Limb (tissue), 2 donors: ENCODE measurements at regions not wholly inside any gene's neighbourhood (a gene's known extent, or its start where the extent isn't known, plus 50 kb on each side); places are given as distances from the start of the nearest gene placed in this dataset.

ENCODE experiments used
- DNase-seq, 2 donors: peaks; one replicate each; pipeline ENCODE4 v3.0.0-alpha.2; 2016; ENCODE audit errors: extremely low spot score in 2 of 2

GRCh38 chr3:72437661-72438406 is 410.4 kb downstream of the SHQ1 start:
- no peak for DNase-seq

GRCh38 chr3:72436863-72437592 is 411.2 kb downstream of the SHQ1 start:
- no peak for DNase-seq

GRCh38 chr3:72434296-72434695 is 413.9 kb downstream of the SHQ1 start:
- DNase-seq = no peak

- DNase-seq = no peak
These were observed 416.0 kb downstream of the SHQ1 start for GRCh38 chr3:72432246-72432645.

GRCh38 chr3:72429589-72430353 is 418.5 kb downstream of the SHQ1 start:
- no peak for DNase-seq

- DNase-seq = no peak
These were observed 419.4 kb downstream of the SHQ1 start for GRCh38 chr3:72428803-72429202.

- no peak for DNase-seq
These were observed 420.6 kb downstream of the SHQ1 start for GRCh38 chr3:72427624-72428023.

- no peak for DNase-seq
These were observed 421.4 kb downstream of the SHQ1 start for GRCh38 chr3:72426618-72427397.

GRCh38 chr3:72423643-72424042 is 424.6 kb downstream of the SHQ1 start:
- no peak for DNase-seq

- DNase-seq = no peak
These were observed 426.5 kb downstream of the SHQ1 start for GRCh38 chr3:72421786-72422185.

- DNase-seq = no peak
These were observed 427.1 kb downstream of the SHQ1 start for GRCh38 chr3:72421126-72421525.

- DNase-seq = no peak
These were observed 429.4 kb downstream of the SHQ1 start for GRCh38 chr3:72418856-72419255.

- no peak for DNase-seq
These were observed 430.0 kb downstream of the SHQ1 start for GRCh38 chr3:72418244-72418643.

- no peak for DNase-seq
These were observed 433.7 kb downstream of the SHQ1 start for GRCh38 chr3:72414481-72415016.

GRCh38 chr3:72413228-72413627 is 435.0 kb downstream of the SHQ1 start:
- DNase-seq = no peak

GRCh38 chr3:72412340-72412956 is 435.8 kb downstream of the SHQ1 start:
- DNase-seq = no peak

GRCh38 chr3:72411843-72412242 is 436.4 kb downstream of the SHQ1 start:
- DNase-seq = no peak

- DNase-seq = no peak
These were observed 437.1 kb downstream of the SHQ1 start for GRCh38 chr3:72411126-72411525.

- no peak for DNase-seq
These were observed 439.1 kb downstream of the SHQ1 start for GRCh38 chr3:72408983-72409779.

- DNase-seq = no peak
These were observed 440.5 kb downstream of the SHQ1 start for GRCh38 chr3:72407766-72408165.
